ENCODE measurements at regions not wholly inside any gene's neighbourhood (a gene's known extent, or its start where the extent isn't known, plus 50 kb on each side); places are given as distances from the start of the nearest gene placed in this dataset.

- DNase-seq: no peak
Measured at GRCh38 chrX:140317462-140317861, 187.4 kb downstream of the SOX3 start.

DNA sequence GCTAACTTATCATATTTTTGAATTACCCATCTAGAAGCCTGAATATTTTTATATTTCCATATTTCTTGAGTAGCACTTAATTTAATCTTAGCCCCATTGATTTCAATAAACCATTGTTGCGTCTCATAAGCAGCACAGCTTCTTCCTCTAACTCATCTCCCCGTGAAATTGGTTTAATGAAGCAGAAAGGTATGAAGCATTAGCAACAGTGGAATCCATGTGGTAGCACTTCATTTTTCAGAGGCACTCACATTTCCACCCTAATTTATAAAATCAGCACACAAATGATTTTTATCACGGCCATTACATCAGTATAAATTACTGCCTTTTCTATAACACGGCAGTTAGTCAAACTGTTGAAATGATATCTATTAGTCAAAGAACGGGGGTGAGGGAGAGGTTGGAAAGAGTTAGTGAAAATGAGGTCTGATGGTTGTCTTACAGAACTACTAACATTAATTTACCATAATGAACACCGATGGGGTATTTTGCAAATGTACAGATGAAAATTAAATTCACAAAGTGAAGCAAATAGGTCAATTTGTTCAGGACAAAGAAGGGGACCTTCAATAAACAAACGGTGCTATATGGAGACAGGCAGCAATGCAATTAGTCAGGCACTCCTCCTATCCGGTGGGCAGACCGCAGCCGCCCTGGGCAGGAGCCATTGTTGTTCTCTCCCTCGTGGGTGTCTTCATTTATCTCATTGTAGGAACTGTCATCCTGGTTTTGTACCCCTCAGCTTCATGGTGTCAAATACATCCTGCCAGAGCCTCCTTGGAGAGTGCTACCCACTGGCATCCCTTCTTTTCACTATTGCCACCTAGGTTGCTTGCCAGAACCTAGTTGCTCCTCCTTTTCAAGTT is 205.7 kb downstream of the SOX3 start:
- Histone ChIP-seq H3K4me1 (ENCODE audit: control insufficient read depth in 5 of 5, insufficient read depth in 5 of 5, low read length in 5 of 5) (no peaks in the 10 kb centered on the region), H3K9ac (ENCODE audit: insufficient read depth in 1 of 2, low read length in 2 of 2) (no peak overlapping the region), H3K27me3 (ENCODE audit: control insufficient read depth in 3 of 3, insufficient read depth in 3 of 3, low read length in 2 of 3) (peaks cover 0 to 3% (median 3%) of the 10 kb centered on the region in 3 donors), H3K9me3 (ENCODE audit: control insufficient read depth in 4 of 4, insufficient read depth in 3 of 4, low read length in 3 of 4) (peaks cover 0 to 3% (median 0%) of the 10 kb centered on the region in 4 donors), H3K27ac (ENCODE audit: low read depth in 1 of 2, low read length in 1 of 2) (no peak overlapping the region), H3K4me3 (no peak overlapping the region), H3K36me3 (ENCODE audit: control insufficient read depth in 4 of 4, insufficient read depth in 4 of 4, low read length in 4 of 4) (no peaks in the 10 kb centered on the region)
- ATAC-seq (ENCODE audit: insufficient read depth, low FRiP score) (no peak), DNase-seq (no peak)
- TF ChIP-seq CTCF (IDR thresholded peaks at IDR 0.05; ENCODE audit: control extremely low read depth, extremely low read depth): no peak
- 66 to 83% methylated on average over 11 of the region's 11 CpGs for WGBS, 2 donors

More at GRCh38 chrX:140317462-140317861, 187.4 kb downstream of the SOX3 start:
- peaks cover 0 to 5% (median 0%) of the 10 kb centered on the region in 4 donors for H3K9me3 ChIP-seq (ENCODE audit: control insufficient read depth in 4 of 4, insufficient read depth in 3 of 4, low read length in 3 of 4)
- H3K27me3 ChIP-seq (ENCODE audit: control insufficient read depth in 3 of 3, insufficient read depth in 3 of 3, low read length in 2 of 3): no peaks in the 10 kb centered on the region
- no peak overlapping the region for H3K27ac ChIP-seq (ENCODE audit: low read depth in 1 of 2, low read length in 1 of 2)
- no peak overlapping the region for H3K4me3 ChIP-seq
- no peak overlapping the region for H3K9ac ChIP-seq (ENCODE audit: insufficient read depth in 1 of 2, low read length in 2 of 2)
- H3K36me3 ChIP-seq (ENCODE audit: control insufficient read depth in 4 of 4, insufficient read depth in 4 of 4, low read length in 4 of 4): no peaks in the 10 kb centered on the region
- no peaks in the 10 kb centered on the region for H3K4me1 ChIP-seq (ENCODE audit: control insufficient read depth in 5 of 5, insufficient read depth in 5 of 5, low read length in 5 of 5)
- TF ChIP-seq CTCF (IDR thresholded peaks at IDR 0.05; ENCODE audit: control extremely low read depth, extremely low read depth): no peak
- 58 to 64% methylated on average over 2 of the region's 2 CpGs for WGBS, 2 donors
- no peak for ATAC-seq (ENCODE audit: insufficient read depth, low FRiP score)

GRCh38 chrX:140297273-140297672 is 207.6 kb downstream of the SOX3 start:
- Histone ChIP-seq H3K4me1 (ENCODE audit: control insufficient read depth in 5 of 5, insufficient read depth in 5 of 5, low read length in 5 of 5) (no peaks in the 10 kb centered on the region), H3K9me3 (ENCODE audit: control insufficient read depth in 4 of 4, insufficient read depth in 3 of 4, low read length in 3 of 4) (no peaks in the 10 kb centered on the region), H3K9ac (ENCODE audit: insufficient read depth in 1 of 2, low read length in 2 of 2) (no peak overlapping the region), H3K36me3 (ENCODE audit: control insufficient read depth in 4 of 4, insufficient read depth in 4 of 4, low read length in 4 of 4) (no peaks in the 10 kb centered on the region), H3K4me3 (no peak overlapping the region), H3K27me3 (ENCODE audit: control insufficient read depth in 3 of 3, insufficient read depth in 3 of 3, low read length in 2 of 3) (peaks cover 0 to 3% (median 3%) of the 10 kb centered on the region in 3 donors), H3K27ac (ENCODE audit: low read depth in 1 of 2, low read length in 1 of 2) (no peak overlapping the region)
- TF ChIP-seq CTCF (IDR thresholded peaks at IDR 0.05; ENCODE audit: control extremely low read depth, extremely low read depth): no peak
- DNase-seq (no peak), ATAC-seq (ENCODE audit: insufficient read depth, low FRiP score) (no peak)
- WGBS, 2 donors: 79 to 81% methylated on average over 1 of the region's 1 CpG
